Mesodermal cell (in vitro differentiated cells): ENCODE measurements at regions not wholly inside any gene's neighbourhood (a gene's known extent, or its start where the extent isn't known, plus 50 kb on each side); places are given as distances from the start of the nearest gene placed in this dataset.

Source experiments
- H3K27ac ChIP-seq: 2 replicates; pipeline ENCODE4 v1.7.0; 2013; ENCODE audit warnings: mild to moderate bottlenecking, low read depth, low read length, moderate library complexity; ENCODE audit not compliant: severe bottlenecking
- H3K36me3 ChIP-seq: 2 replicates; pipeline ENCODE4 v1.7.1; 2013; ENCODE audit warnings: mild to moderate bottlenecking, low read length, moderate library complexity; ENCODE audit not compliant: control insufficient read depth, insufficient read depth
- H3K4me1 ChIP-seq: one replicate; pipeline ENCODE4 v1.7.1; 2013; ENCODE audit warnings: mild to moderate bottlenecking, low read length; ENCODE audit not compliant: insufficient read depth, control insufficient read depth, poor library complexity, severe bottlenecking
- H3K4me3 ChIP-seq: 2 replicates; pipeline ENCODE4 v1.7.0; 2013; ENCODE audit warnings: low read length, control low read depth, mild to moderate bottlenecking; ENCODE audit not compliant: insufficient read depth, poor library complexity, severe bottlenecking; ENCODE audit errors: extremely low read depth
- H3K9me3 ChIP-seq: 2 replicates; pipeline ENCODE4 v1.7.1; 2013; ENCODE audit warnings: mild to moderate bottlenecking, low read length, moderate library complexity; ENCODE audit not compliant: control insufficient read depth
- WGBS, 2 experiments: methylation state at CpG; one replicate each; pipeline ENCODE4 v1.1.5; 2013; ENCODE audit warnings: missing lambda C conversion rate in 2 of 2; ENCODE audit not compliant: insufficient coverage in 2 of 2; 5-methylcytosine and 5-hydroxymethylcytosine counted together

- no peaks in the 10 kb centered on the region for H3K36me3 ChIP-seq
- H3K4me3 ChIP-seq, result no peak overlapping the region
- no peaks in the 10 kb centered on the region for H3K4me1 ChIP-seq
- no peaks in the 10 kb centered on the region for H3K9me3 ChIP-seq
- H3K27ac ChIP-seq, result no peak overlapping the region
- WGBS, 2 experiments, result 92 to 98% methylated on average over 14 to 21 of the region's 22 CpGs
Measured at GRCh38 chr7:68535266-68535665, 1063.0 kb upstream of the AUTS2 start.

GRCh38 chr7:68537051-68537773 lies 1061.1 kb upstream of the AUTS2 start:
- WGBS, 2 experiments, result 82 to 83% methylated on average over 6 of the region's 6 CpGs
- Histone ChIP-seq H3K27ac (no peak overlapping the region), H3K9me3 (peaks cover 5% of the 10 kb centered on the region), H3K4me1 (no peaks in the 10 kb centered on the region), H3K36me3 (no peaks in the 10 kb centered on the region), H3K4me3 (no peak overlapping the region)

DNA sequence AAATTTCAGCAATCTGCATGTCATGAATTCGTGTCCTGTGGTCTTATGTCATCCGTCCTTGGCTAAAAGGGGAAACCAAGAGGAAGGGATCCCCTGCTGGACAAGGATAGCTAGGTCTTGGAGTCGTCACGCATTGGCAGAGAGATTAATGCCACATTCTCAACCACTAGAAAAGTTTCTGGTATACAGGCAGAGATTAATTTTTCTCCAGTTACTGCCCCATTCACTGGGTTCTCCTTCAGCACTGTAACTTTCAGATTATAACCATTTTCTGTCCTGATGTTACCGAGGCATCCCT lies 1060.6 kb upstream of the AUTS2 start:
- Histone ChIP-seq H3K9me3 (peaks cover 5% of the 10 kb centered on the region), H3K4me3 (no peak overlapping the region), H3K36me3 (no peaks in the 10 kb centered on the region), H3K27ac (no peak overlapping the region), H3K4me1 (no peaks in the 10 kb centered on the region)
- 81 to 100% methylated on average over 3 to 5 of the region's 5 CpGs for WGBS, 2 experiments

DNA sequence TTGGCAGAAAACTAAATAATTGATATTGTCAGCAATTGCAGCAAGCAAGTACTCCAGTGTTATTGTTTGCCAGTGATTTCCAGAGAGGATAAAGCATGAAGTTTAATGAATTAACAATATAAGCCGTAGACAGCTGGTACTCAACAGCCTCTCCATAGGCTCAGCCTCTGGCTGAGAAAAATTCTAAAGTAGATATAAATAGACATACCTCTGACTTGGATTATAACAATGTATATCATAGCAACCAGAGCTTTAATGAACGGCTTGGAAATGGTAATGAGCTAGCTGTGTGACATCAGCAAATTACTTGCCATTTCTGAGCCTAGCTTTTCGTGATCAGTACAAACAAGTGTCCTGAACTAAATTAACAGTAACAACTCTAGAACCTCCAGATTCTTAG lies 1055.4 kb upstream of the AUTS2 start:
- peaks cover 5% of the 10 kb centered on the region for H3K9me3 ChIP-seq
- peaks cover 10% of the 10 kb centered on the region for H3K4me1 ChIP-seq
- H3K27ac ChIP-seq, result no peak overlapping the region
- WGBS, 2 experiments, result no CpG with 5 or more reads among the region's 3 CpGs
- H3K4me3 ChIP-seq, result no peak overlapping the region
- no peaks in the 10 kb centered on the region for H3K36me3 ChIP-seq

GRCh38 chr7:68544851-68545250 lies 1053.4 kb upstream of the AUTS2 start:
- H3K27ac ChIP-seq, result no peak overlapping the region
- H3K4me1 ChIP-seq, result peaks cover 10% of the 10 kb centered on the region
- H3K4me3 ChIP-seq, result no peak overlapping the region
- no CpG with 5 or more reads among the region's 4 CpGs for WGBS, 2 experiments
- no peaks in the 10 kb centered on the region for H3K36me3 ChIP-seq
- H3K9me3 ChIP-seq, result peaks cover 5% of the 10 kb centered on the region

DNA sequence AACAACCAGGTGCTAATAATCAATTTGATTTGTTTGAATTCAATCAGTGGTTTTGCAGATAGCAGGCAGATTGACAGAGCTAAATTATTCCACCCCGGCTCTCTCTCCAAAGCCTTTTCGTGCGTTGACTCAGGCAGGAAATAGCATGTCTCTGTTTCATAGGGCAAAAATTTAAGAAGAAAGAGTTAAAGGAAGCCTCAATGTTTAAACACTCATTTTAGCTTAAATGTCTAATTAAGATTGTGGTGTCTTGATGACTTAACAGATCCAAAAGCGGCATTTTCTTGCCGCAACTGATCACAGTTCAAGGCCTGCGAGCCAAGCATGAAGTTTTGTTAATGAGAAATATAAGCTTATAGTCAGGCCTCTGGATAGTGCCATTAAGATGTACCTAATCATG lies 1051.1 kb upstream of the AUTS2 start:
- 92 to 94% methylated on average over 3 of the region's 6 CpGs for WGBS, 2 experiments
- Histone ChIP-seq H3K36me3 (no peaks in the 10 kb centered on the region), H3K4me3 (no peak overlapping the region), H3K27ac (no peak overlapping the region), H3K9me3 (no peaks in the 10 kb centered on the region), H3K4me1 (peaks cover 10% of the 10 kb centered on the region)

DNA sequence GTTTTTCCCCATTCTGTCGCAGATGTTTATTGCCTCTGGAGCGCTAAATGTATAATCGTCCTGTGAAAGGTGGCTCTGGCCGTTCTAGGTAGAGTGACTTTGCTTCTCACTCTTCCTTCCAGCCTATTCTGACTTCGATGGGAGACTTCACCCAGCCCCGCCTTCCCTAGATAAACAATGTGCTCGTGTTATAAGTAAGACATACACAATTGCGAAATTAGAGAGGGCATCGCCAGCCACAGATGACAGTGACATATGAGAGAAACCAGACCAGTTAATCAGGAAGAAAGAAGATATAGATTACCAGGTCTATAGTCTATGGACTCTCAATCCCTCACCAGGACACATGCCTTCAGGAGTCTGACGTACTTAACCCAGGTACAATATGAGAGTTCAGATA lies 1050.5 kb upstream of the AUTS2 start:
- Histone ChIP-seq H3K4me3 (no peak overlapping the region), H3K4me1 (peaks cover 10% of the 10 kb centered on the region), H3K36me3 (no peaks in the 10 kb centered on the region), H3K27ac (no peak overlapping the region), H3K9me3 (no peaks in the 10 kb centered on the region)
- WGBS, 2 experiments, result 88 to 97% methylated on average over 5 of the region's 10 CpGs

DNA sequence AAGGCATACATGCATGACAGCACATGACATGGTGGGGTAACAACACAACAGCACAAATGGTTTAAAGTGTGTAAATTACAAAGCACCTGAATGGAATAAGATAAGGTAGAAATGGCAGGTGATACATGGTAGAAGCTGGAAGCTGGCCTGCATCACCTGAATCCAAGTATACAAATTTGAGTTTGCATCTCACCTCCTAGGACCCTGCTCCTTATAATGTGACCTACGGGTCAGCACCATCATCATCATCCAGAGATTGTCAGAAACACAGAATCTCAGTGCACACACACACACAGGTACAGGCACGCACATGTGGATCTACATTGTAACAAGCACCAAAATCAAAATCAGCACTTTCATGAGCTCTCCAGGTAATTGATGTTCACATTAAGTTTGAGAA lies 1048.2 kb upstream of the AUTS2 start:
- Histone ChIP-seq H3K36me3 (no peaks in the 10 kb centered on the region), H3K9me3 (no peaks in the 10 kb centered on the region), H3K4me1 (peaks cover 10% of the 10 kb centered on the region), H3K4me3 (no peak overlapping the region), H3K27ac (no peak overlapping the region)
- 90% methylated on average over 2 of the region's 2 CpGs; no CpG with 5 or more reads in 1 of the 2 experiments for WGBS, 2 experiments

- Histone ChIP-seq H3K36me3 (no peaks in the 10 kb centered on the region), H3K4me1 (peaks cover 10% of the 10 kb centered on the region), H3K9me3 (no peaks in the 10 kb centered on the region), H3K4me3 (no peak overlapping the region), H3K27ac (no peak overlapping the region)
- WGBS, 2 experiments, result 76 to 100% methylated on average over 2 of the region's 3 CpGs
Measured at GRCh38 chr7:68550635-68551034, 1047.6 kb upstream of the AUTS2 start.

GRCh38 chr7:68556537-68556936 lies 1041.7 kb upstream of the AUTS2 start:
- Histone ChIP-seq H3K4me1 (no peaks in the 10 kb centered on the region), H3K27ac (no peak overlapping the region), H3K36me3 (no peaks in the 10 kb centered on the region), H3K9me3 (no peaks in the 10 kb centered on the region), H3K4me3 (no peak overlapping the region)
- 92 to 94% methylated on average over 2 to 3 of the region's 3 CpGs for WGBS, 2 experiments

DNA sequence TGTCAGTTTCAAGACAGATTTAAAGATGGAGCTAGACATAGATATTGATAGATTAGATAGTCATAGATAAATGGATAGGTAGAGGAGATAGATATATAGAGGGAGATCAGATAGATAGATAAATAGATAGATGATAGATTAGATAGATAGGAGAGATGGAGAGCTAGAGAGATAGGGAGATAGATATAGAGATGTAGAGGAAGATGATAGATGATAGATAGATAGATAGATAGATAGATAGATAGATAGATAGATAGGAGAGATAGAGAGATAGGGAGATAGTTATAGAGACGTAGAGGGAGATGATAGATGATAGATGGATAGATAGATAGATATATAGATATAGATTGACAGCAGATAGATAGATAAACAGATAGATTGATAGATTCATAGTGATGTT lies 1038.8 kb upstream of the AUTS2 start:
- WGBS, 2 experiments, result 78 to 92% methylated on average over 1 of the region's 1 CpG
- Histone ChIP-seq H3K4me1 (no peaks in the 10 kb centered on the region), H3K9me3 (no peaks in the 10 kb centered on the region), H3K36me3 (no peaks in the 10 kb centered on the region), H3K27ac (no peak overlapping the region), H3K4me3 (no peak overlapping the region)
